ENCODE measurements at regions not wholly inside any gene's neighbourhood (a gene's known extent, or its start where the extent isn't known, plus 50 kb on each side); places are given as distances from the start of the nearest gene placed in this dataset.

- no peaks in the 10 kb centered on the region for H3K9me3 Mint-ChIP-seq (ENCODE audit: low read depth, unreplicated experiment)
- H3K27me3 Mint-ChIP-seq (ENCODE audit: unreplicated experiment), result peaks cover 47% of the 10 kb centered on the region
- no peak for TF ChIP-seq CTCF (IDR thresholded peaks at IDR 0.05; ENCODE audit: unreplicated experiment)
- BruUV-seq (replicated peaks), result no TSS peak
- no peaks in the 10 kb centered on the region for H3K36me3 Mint-ChIP-seq (ENCODE audit: insufficient read depth, unreplicated experiment)
- H3K4me1 Mint-ChIP-seq (ENCODE audit: low read depth, unreplicated experiment), result no peaks in the 10 kb centered on the region
- intact Hi-C loops (cut with micrococcal nuclease; ENCODE audit: unreplicated experiment), result no loop called here
- CTCF ChIA-PET, result interaction anchor here (0.6 kb wide), 1 partner anchor 284 kb away, joined by 6 read pairs; the partner anchor contains the start of gene MYCN
- H3K4me3 Mint-ChIP-seq (ENCODE audit: low read depth, unreplicated experiment), result no peak overlapping the region
- DNase-seq, result no peak
- H3K27ac Mint-ChIP-seq (ENCODE audit: unreplicated experiment), result no peak overlapping the region
These were observed 284.1 kb downstream of the MYCN start for GRCh38 chr2:16224298-16225045.

- Mint-ChIP-seq H3K27ac (ENCODE audit: unreplicated experiment) (no peak overlapping the region), H3K27me3 (ENCODE audit: unreplicated experiment) (peaks cover 40% of the 10 kb centered on the region), H3K9me3 (ENCODE audit: low read depth, unreplicated experiment) (no peaks in the 10 kb centered on the region), H3K4me3 (ENCODE audit: low read depth, unreplicated experiment) (no peak overlapping the region), H3K36me3 (ENCODE audit: insufficient read depth, unreplicated experiment) (no peaks in the 10 kb centered on the region), H3K4me1 (ENCODE audit: low read depth, unreplicated experiment) (no peaks in the 10 kb centered on the region)
- TF ChIP-seq CTCF (IDR thresholded peaks at IDR 0.05; ENCODE audit: unreplicated experiment), result no peak
- DNase-seq, result no peak
- CTCF ChIA-PET, result no interaction called here
- intact Hi-C loops (cut with micrococcal nuclease; ENCODE audit: unreplicated experiment), result no loop called here
- no TSS peak for BruUV-seq (replicated peaks)
These were observed 283.5 kb downstream of the MYCN start for GRCh38 chr2:16223841-16224177.

- no peak for TF ChIP-seq CTCF (IDR thresholded peaks at IDR 0.05; ENCODE audit: unreplicated experiment)
- Mint-ChIP-seq H3K36me3 (ENCODE audit: insufficient read depth, unreplicated experiment) (no peaks in the 10 kb centered on the region), H3K4me3 (ENCODE audit: low read depth, unreplicated experiment) (no peak overlapping the region), H3K27me3 (ENCODE audit: unreplicated experiment) (peaks cover 35% of the 10 kb centered on the region), H3K27ac (ENCODE audit: unreplicated experiment) (no peak overlapping the region), H3K4me1 (ENCODE audit: low read depth, unreplicated experiment) (no peaks in the 10 kb centered on the region), H3K9me3 (ENCODE audit: low read depth, unreplicated experiment) (no peaks in the 10 kb centered on the region)
- BruUV-seq (replicated peaks), result no TSS peak
- CTCF ChIA-PET, result no interaction called here
- intact Hi-C loops (cut with micrococcal nuclease; ENCODE audit: unreplicated experiment), result no loop called here
- no peak for DNase-seq
These were observed 283.0 kb downstream of the MYCN start for GRCh38 chr2:16223161-16223840.

- Mint-ChIP-seq H3K9me3 (ENCODE audit: low read depth, unreplicated experiment) (no peaks in the 10 kb centered on the region), H3K27me3 (ENCODE audit: unreplicated experiment) (peaks cover 34% of the 10 kb centered on the region), H3K4me3 (ENCODE audit: low read depth, unreplicated experiment) (no peak overlapping the region), H3K36me3 (ENCODE audit: insufficient read depth, unreplicated experiment) (no peaks in the 10 kb centered on the region), H3K27ac (ENCODE audit: unreplicated experiment) (no peak overlapping the region), H3K4me1 (ENCODE audit: low read depth, unreplicated experiment) (no peaks in the 10 kb centered on the region)
- intact Hi-C loops (cut with micrococcal nuclease; ENCODE audit: unreplicated experiment), result no loop called here
- no TSS peak for BruUV-seq (replicated peaks)
- DNase-seq, result no peak
- CTCF ChIA-PET, result no interaction called here
- no peak for TF ChIP-seq CTCF (IDR thresholded peaks at IDR 0.05; ENCODE audit: unreplicated experiment)
These were observed 282.0 kb downstream of the MYCN start for GRCh38 chr2:16222326-16222725.

All from Calu3 (cell line).